NOMO-1 (cell line): ENCODE measurements at regions not wholly inside any gene's neighbourhood (a gene's known extent, or its start where the extent isn't known, plus 50 kb on each side); places are given as distances from the start of the nearest gene placed in this dataset.

Experiments
- DNase-seq, 2 experiments: peaks; one replicate each; lab custom pipeline; 2025; ENCODE audit not compliant: unreplicated experiment in 2 of 2; lab: John Stamatoyannopoulos, UW

- DNase-seq = no peak
Measured at GRCh38 chr5:88545338-88545737, 276.7 kb upstream of the TMEM161B start.

GRCh38 chr5:88544671-88545070 is 276.0 kb upstream of the TMEM161B start:
- DNase-seq = no peak

GRCh38 chr5:88544136-88544645 is 275.5 kb upstream of the TMEM161B start:
- no peak for DNase-seq

- no peak for DNase-seq
Measured at GRCh38 chr5:88542786-88543185, 274.1 kb upstream of the TMEM161B start.

- DNase-seq = no peak
Measured at GRCh38 chr5:88540471-88541115, 271.9 kb upstream of the TMEM161B start.

DNA sequence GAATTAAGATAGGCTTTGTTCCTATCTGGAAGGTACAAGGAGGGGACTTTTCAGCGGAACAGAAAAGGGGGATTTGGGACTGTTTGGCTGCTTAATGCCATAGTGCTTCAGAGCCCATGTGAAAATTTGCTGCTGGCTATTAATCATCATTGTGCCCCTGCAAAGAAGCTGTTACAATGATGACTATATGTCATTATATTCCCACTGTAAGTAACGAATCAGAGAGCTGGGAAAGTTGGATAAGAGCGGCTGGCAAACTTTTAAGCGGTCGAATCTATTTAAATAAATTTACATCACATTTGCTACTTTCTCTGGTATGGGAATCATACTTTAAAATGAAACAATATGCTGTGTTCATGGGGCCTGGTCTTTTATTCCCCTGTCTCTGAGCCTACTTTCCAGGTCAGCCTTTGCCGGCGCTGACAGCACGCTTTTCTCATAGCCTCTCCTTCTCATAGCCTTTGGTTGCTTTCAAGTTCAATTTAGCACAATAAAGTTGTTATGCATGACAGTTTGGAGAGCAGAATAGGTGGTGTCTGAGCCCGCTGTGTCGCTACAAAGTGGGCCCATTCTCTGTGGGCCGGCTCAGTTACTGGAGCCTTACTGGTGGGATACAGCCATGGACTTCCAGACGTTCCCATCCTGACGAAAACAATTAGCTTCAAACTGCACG is 271.2 kb upstream of the TMEM161B start:
- no peak for DNase-seq

- no peak for DNase-seq
Measured at GRCh38 chr5:88539026-88539425, 270.4 kb upstream of the TMEM161B start.

- no peak for DNase-seq
Measured at GRCh38 chr5:88536146-88536545, 267.5 kb upstream of the TMEM161B start.

DNA sequence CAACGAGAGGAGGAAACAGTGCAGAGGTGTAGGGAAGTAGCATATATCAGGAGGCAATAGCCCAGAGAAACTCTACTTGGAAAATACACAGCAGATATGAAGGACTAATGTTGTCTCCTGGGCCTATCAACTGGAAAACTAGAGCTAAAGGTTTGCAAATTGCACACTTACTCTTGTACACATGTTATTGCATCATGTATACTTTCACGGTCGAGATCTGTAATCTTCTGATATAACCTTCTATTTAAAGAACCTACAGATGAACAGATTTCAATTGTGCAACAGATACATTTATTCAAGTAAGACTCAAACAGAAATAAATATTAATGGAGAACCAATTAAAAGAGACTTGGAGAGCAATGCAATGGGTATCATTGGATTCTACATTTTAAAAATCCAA is 256.3 kb upstream of the TMEM161B start:
- no peak for DNase-seq

GRCh38 chr5:88519066-88519465 is 250.4 kb upstream of the TMEM161B start:
- DNase-seq = no peak

GRCh38 chr5:88518131-88519016 is 249.7 kb upstream of the TMEM161B start:
- no peak for DNase-seq

DNA sequence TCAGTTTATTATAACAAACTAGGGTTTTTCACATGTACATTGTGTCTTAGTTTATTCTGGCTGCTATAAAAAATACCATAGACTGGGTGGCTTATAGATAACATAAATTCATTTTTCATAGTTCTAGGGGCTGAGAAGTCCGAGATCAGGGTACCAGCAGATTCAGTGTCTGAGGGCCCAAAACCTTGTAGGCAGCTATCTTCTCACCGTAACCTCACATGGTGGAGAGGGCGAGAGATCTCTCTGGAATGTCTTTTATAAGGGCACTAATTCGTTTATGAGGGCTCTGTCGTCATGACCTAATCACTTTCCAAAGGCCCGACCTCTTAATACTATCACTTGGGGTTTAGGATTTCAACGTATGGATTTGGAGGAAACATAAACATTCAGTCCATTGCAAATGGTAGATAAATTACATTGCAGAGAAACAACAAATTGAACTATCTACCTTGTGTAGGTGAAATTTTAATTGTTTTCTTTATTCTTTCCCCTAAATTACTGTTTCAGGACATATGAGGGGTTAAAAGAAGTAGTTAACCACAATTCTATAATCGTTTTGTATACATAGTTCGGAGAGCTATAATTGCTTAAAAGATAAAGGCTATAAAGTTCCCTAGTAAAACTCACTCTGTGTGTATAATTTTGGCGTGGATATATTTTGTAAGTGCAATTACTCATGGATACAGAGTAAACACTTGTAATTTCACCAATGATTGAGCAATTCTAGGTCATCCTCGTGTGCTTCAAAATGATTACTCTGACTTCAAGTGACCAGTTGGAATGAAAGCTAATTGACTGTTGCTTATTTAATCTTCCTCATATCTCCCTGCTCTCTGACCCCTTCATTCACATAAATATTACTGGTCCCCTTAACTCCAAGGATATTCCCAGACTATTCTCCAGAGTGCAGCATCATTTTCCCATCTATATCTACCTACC is 247.5 kb upstream of the TMEM161B start:
- no peak for DNase-seq

DNA sequence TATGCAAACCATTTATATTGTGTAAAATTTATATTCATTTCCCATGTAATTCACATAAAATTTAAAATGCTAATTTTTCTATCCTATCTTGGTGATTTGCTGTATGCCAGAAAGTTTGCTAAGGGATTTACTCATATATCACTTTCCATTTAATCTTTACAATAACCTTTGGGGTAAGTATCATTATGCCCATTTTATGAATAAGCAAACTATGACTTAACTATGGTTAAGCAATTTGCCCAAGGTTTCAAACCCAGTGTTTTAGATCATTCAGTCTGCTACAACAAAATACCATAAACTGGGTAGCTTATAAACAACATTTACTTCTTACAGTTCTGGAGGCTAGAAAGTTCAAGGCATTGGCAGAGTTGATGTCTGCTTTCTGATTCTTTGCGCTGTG is 246.4 kb upstream of the TMEM161B start:
- no peak for DNase-seq

GRCh38 chr5:88509403-88509802 is 240.8 kb upstream of the TMEM161B start:
- DNase-seq = no peak

DNA sequence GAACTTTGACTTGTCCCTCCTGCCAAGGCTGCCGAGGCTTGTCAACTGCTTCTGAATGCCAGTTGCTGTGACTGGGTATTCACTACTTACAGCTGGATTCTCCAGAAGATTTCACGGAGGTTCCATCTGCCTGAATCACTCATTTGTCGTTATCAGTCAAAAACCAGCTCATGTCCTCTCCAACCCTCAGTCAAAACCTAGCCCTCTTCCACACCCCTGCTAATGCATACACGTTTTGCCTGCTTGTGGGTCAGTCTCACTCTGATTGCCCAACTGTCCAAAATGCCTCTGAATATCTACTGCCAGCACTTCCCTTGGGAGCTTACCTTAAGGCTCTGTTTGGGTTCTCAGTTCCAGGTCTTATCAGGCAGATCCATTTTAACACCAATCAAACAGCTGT is 238.6 kb upstream of the TMEM161B start:
- DNase-seq = no peak

GRCh38 chr5:88503406-88503805 is 234.8 kb upstream of the TMEM161B start:
- DNase-seq = no peak

DNA sequence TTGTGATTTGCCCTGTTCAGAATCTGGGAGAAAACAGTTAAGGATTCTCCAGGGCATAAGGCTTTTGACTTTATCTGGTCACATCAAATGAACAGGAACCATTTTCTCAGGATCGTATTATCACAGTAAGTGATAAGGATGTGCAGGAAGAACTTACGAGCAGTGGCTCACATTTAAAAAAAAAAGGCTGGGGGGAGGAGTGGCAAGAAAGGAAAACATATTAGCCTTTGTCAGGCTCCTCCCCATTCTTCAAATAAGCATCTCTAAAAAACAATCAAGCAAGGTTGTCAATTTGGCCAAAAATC is 234.3 kb upstream of the TMEM161B start:
- DNase-seq = peak in 1 of 2 experiments; percentile 5

GRCh38 chr5:88502179-88503040 is 233.8 kb upstream of the TMEM161B start:
- peak in 1 of 2 experiments; percentile 45 for DNase-seq

DNA sequence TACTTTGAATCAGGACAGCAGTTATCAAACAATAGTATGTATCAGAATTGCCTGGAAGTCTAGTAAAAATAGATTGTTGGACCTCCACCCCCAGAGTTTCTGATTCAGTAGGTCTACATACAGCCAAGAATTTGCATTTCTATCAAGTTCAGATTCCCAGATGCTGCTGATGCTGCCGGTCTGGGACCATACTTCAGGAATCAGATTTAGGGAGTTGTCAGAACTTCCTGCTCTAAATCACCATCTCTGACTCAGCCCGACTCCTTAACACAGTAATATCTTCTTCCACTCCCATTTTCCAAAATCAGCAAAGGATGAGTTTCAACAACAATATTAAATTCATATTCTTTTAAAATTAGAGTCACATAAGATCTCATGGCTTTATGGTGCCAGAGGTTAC is 227.2 kb upstream of the TMEM161B start:
- DNase-seq = no peak

DNA sequence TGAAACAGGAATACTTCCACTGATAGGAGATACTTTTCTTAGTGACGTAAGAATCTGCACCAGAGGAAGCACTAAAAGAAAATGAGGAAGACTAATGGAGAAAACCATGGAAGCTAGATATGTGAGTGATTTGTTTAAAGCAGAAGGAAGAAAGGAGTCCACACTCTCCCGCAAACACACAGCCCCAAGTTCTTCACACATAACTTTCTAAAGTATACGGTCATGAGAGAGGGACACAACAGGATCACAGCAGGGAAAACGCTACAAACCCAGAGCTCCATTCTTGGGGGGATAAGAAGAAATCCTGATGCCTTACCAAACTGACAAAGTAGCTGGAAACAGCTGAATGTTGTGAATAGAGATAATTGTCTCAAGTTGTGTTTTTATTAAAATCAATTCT is 222.2 kb upstream of the TMEM161B start:
- no peak for DNase-seq
